SIG-M5 treated with dmso at 0.1 percent for 504 hours (cell line): ENCODE measurements at regions not wholly inside any gene's neighbourhood (a gene's known extent, or its start where the extent isn't known, plus 50 kb on each side); places are given as distances from the start of the nearest gene placed in this dataset.

Source experiments
- DNase-seq: peaks from one replicate; lab custom pipeline; 2025; ENCODE audit not compliant: unreplicated experiment; lab: John Stamatoyannopoulos, UW

DNA sequence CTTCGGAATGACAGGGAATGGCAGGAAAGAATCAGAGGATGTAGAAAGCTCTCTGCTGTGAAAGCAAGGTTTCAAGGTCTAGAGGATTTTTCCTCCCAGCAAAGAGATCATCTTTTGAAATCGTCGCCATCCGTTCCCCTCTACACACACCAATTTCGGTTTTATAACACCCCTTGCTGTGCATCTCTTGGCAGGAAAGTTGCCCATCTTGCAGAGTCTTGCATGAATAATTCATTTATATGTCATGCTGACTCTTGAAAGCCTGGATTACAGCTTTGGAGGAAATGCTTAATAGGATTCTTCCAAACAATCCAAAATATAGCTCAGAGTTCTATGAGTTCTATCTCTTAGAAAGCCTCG is 262.7 kb downstream of the CHL1 start:
- no peak for DNase-seq

DNA sequence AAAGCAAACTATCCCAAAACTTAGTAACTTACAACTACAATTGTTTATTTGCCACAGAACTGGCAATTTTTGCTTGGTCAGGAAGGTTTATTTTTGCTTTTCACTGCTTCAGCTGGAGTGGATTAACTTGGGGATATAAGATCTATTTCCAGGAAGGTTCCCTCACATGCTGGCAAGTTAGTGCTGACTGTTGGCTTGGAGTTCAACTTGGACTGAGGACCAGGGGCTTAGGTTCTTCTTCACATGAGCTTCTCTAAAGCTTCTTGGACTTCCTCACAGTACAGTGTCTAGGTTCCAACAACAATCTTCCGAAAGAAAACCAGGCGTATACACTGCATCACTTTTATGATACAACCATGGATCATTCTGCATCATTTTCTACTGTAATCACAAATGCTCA is 264.4 kb downstream of the CHL1 start:
- DNase-seq: no peak

DNA sequence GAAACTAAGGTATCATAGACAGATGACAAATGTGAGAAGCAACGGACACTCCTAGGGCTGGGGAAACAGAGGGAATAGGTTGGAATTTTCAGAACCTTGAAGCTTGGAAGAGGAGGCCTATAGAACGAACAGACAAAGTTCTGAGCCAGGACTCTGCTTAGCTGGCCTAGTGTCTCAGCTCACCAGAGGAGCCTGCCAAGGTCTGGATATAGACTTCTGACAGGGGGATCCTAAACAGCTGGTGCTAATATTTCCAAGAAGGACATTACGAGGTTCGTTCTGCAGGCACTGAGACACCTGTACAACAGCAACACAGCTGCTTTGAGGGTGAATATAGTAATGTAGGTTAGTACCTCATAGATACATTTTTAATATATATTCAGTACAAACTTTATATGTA is 266.3 kb downstream of the CHL1 start:
- DNase-seq: no peak

DNA sequence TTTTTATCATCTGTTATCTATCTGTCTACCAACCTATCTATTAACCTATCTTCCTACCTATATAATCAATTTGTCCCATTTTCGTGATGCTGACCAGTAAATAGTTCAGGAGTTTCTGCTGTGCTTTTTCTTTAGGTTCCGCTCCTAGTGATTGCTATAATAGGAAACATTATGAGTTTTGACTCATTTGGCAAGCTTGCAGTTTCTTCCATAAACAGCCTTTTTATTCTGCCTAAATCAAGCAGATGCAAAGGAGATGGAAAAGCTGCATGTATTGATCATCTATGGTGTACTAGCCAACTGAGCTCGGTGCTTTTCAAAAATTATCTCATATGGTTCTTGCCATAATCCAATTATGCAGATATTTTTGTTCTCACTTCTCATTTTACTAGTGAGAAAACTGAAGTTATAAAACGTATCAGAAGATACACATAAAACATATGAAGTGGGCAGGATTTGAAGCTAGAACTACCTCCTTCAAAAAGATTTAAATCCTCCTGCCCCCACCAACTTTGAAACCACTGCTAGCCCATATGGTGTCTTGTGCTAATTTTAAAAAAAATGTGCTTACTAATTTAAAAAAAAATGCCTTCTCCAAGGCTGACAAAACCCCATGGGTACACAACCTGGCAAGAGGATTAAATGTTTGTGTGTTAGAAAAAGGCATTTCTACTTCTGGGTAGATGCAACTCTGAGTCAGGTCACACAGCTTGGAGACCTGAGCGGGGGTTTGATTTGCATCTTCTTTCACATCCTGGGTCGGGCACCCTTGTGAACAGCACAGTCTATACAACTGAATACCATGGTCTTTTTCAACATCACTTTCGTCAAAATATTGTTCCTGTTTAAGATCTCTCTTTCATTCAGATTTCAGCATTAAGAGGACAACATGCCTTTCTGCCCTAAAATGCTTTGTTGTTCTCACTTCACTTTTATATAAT is 267.0 kb downstream of the CHL1 start:
- DNase-seq: no peak

DNA sequence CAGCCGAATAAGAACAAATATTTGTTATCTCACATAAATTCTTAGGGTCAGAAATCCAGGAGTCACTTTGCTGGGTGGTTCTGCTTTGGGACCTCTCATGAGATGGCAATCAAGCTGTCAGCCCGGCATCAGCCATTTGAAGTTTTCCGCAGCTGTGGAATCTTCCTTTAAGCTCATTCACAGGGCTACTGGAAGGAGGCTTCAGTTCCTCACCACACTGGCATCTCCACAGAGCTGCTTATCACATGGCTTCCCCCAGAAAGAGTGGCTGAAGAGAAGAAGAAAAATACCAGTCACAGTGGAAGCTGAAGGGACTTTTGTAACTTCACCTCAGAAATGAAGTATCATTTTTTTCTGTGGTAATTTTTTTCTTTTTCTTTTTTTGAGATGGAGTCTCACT is 267.7 kb downstream of the CHL1 start:
- no peak for DNase-seq

DNA sequence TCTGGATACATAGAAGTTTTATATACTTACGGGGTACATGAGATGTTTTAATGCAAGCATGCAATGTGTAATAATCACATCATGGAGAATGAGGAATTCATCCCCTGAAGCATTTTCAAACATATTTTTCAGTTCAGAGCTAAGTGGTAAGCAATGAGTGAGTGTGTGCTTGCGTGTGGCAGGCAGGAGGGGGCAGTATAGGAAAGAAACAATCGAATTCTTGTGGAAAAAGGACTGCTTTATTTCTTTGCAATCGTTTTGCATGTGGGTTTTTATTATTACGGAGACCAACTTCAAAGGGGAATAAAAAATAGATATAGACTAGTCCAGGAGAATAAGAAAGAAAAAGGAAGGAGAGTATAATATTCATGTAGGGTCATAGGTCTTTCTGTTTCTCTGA is 271.6 kb downstream of the CHL1 start:
- DNase-seq: no peak

DNA sequence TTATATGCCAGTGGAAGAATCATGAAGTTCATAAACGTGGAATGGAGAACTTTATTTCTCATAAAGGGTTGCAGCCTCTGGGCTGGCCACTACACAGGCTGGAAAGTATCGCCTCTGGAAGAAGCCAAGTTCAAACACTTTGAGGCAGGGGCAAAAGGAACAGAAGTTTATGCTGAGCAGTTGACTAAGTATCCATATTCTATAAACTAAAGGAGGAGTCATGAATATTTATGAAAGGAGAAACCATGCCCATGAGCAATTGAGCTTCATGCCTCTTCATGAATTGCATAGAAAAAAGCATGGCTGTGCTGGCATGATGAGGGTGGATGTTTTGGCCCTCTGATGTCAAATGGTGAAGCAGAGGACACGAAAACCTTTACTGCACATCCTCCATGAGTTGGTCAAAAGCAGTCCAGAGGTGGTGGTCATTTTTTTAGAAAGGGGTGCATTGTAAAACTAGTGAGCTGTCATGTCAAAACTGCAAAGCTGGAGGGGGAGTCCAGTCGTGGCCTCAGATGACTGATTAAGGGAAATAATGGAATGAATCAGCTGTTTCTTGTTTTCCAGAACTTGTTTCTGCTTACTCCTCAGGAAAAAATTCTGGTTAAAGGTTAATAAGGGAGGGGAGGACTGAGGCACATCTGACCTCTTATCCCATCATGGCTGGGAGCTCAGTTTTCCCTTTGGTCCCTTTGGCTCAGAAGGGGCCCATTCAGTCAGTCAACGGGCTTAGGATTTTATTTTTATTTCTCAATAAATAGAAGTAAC is 276.7 kb downstream of the CHL1 start:
- no peak for DNase-seq

DNA sequence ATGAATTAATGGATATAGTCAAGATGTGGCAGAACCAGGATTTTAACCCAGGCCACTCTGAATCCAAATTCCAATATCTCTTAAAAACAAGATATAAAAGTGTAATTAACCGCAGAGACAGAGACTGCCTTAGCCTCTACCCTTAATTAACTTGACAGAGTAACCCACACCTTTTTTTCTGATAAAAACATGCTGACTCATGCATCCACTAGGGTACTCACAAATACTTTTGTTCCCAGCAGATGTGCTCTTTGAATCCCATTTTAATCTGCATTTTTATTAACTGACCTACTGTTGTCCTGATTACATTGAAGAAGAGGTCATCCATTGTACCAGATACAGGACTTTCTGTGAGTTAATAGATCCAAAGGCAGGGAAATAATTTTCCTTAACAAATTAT is 278.3 kb downstream of the CHL1 start:
- DNase-seq: no peak

DNA sequence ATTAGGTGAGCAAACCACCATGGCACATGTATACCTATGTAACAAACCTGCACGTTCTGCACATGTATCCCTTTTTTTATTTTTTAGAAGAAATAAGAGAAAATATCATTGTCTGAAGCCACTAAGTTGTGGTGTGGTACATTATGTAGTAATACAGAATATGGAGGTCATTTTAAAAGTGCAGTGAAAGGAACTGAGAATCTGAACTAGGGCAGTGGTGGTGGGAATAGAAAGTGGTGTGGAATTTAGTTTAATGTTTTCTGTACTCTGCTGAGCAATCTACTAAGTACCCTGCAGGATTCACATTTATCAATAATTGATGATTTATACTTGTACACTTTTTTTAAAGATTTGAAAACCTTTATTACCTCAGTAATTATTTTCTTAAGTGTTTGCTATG is 283.5 kb downstream of the CHL1 start:
- DNase-seq: no peak

DNA sequence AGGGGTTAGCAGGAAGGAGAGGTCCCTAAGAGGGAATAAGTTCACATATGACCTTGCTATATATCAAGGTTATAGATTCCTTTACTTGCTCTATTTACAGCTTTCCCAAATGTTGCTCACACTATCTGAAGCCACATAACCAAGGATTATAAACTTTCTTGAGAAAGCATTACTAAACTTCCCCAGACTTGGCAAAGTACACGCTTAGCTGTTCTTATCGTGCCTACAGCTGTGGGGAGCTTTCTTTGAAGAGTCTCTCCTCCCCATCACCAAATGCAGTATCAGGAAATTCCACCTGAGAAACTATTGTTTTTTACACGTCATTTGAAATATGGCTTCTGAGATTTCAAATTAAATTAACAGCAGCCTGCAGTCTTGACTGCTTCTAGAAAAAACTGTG is 284.5 kb downstream of the CHL1 start:
- no peak for DNase-seq

DNA sequence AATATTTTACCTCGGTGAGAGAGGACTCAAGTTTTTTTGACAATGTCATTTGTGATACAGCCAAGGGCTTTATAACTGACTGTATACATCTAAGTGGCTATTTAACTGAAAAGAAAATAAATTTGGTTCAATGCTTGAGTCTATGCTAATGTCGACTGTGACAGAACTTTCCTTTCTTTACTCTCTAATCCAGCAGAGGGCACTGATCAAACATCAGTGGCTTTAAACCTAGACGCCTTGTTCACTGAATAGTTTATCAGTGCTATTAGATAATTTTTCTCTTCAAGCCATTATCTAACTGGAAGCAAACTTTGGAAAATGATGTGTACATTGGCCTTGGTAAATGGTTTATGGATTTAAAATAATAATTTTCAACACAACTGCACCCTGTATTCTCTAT is 285.1 kb downstream of the CHL1 start:
- DNase-seq: no peak

DNA sequence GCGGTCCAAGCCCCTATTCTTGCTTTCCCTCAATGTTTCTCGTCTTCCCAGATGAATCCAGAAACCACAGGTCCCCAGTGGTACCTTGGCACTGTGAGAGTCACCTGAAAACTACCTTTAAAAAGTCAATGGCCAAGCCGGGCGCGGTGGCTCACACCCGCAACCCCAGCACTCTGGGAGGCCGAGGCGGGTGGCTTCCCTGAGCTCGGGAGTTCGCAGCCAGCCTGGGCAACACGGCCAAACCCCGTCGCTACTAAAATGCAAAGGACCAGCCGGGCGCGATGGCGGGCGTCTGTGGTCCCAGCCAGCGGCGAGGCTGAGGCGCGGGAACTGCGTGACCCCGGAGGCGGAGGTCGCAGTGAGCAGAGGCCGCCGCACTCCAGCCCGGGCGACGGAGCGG is 285.9 kb downstream of the CHL1 start:
- no peak for DNase-seq

DNA sequence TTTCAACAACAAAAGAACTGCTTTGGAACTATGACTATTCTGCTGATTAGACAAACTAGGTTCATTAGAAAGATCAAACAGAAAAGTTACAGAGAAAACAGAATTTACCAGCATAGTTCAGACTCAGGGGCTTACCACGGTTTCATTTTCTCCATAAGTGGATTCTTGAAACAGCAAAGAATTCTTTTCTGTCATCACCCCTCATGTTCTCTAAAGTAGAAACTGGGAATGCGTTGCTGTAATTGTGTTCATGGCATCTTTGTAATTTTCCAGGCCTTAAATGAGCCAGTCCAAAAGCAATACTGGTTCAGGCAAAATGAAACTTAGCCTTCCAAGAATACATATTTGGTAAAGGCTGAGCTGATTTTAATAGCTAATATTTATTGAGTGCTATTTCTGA is 287.8 kb downstream of the CHL1 start:
- no peak for DNase-seq

DNA sequence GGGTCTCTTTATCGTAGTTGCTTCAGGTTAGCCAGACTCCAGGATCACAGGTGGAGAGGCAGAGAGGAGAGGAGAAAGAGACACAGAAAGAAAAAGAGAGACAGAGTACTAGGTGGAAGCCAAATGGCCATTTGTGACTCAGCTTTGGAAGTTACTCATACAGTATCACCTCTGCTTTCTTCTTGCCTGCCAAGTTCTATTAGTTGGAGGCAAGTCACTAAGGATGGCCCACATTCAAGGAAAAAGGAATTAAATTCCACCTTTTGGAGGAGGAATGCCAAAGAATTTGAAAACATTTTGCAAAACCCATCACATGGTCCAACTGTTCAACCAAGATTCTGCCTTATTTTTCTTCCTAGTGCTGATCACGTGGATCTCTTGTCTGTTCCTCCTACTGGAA is 291.1 kb downstream of the CHL1 start:
- DNase-seq: no peak

DNA sequence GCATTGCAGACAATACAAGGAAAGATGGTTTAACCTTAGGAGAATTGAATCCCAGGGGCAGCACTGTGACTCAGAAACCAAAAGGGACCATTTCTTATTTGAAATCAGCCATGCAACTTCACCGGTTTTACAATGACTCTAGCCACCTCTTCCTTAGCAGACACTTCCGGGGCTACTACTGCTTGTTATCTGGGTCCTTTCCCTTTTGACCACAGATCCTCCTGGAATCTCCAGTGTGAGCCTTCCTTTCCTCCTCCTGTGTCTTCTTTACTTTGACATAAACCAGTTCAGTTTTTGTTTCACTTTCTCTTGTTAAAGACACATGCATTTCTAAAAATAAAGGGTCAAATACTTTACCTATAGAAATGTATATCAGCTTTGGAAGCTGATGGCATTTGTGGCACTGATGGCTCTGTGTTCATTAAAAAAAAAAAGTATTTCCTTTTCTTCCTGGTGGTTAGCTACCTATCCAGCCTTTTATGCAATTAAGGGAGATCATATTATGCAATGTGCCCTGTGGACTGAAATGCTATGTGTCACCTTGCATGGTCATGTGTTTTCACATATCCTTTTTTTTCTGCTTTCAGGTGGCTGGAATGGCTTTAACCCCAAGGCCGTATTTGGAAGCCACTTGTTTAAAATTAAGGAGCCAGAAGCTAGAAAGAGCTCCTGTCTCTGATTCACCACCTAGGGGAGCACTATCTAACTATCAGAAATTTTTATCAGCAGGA is 296.2 kb downstream of the CHL1 start:
- no peak for DNase-seq

DNA sequence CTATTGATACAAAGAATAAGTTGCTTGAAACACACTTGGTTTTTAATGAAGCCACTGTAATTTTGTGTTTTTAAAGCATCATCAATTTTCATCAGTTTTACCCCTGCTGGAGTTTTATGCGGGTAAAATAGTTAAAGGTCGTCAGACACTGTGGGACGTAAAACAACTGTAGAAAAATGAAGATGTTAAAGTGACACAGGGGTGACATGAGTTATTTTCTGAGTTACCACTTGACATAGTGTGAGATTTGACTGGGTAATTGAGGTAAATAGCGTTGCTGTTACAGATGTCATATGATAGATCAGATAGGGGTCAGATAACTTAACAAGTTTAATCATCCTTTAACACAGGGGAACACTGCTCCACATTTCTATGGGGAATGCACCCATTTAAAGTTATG is 297.6 kb downstream of the CHL1 start:
- no peak for DNase-seq

DNA sequence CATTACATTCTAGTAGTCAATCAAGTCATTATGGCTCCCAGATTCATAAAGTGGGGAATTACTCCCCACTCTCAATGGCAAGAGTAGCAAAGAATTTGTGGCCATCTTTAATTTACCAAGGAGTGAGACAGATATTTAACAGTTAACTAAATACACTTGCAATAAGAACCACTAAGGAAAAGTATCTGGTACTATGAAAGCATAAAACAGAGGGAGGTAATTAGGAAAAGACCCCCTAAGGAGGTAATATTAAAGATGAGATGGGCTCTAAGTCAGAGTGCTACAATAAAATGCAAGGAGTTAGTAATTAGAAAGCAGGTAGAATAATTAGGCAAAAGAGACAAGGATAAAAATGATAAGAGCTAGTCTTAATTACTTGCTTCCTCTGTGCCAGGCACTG is 301.9 kb downstream of the CHL1 start:
- DNase-seq: no peak

DNA sequence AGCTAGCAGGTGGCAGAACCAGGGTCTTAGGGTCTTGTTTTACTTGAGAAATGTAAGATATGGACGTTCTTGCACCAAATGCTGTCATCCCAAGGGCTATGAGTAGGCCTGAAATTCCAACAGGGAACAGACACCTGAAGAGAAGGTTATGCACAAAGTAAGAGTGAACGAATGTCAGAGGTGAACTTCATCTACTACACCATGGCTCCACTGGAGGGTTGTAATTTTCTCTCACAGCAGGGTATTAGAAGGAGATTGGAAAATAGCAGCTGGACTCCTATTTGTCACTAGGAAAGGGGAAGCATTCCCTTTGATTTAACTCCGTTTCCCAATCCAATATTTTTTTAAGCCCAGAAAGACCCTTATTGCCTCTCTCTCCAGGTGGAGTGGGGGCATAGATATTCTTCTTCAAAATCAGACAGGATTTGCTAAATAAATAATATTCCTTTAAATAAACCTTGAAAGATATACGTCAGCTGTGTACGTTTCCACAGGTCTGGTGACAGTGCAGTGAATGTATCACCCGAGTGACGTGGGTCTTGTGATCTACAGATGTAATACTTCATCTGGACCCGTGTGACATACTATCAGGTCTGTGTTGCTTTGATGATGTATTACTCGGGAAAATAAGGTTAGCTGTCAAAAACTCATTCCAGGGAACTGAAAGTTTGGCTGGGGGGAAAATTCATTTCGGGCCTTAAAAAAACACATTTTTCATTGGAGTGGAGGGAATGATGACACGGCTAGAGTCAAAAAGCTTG is 302.6 kb downstream of the CHL1 start:
- no peak for DNase-seq

DNA sequence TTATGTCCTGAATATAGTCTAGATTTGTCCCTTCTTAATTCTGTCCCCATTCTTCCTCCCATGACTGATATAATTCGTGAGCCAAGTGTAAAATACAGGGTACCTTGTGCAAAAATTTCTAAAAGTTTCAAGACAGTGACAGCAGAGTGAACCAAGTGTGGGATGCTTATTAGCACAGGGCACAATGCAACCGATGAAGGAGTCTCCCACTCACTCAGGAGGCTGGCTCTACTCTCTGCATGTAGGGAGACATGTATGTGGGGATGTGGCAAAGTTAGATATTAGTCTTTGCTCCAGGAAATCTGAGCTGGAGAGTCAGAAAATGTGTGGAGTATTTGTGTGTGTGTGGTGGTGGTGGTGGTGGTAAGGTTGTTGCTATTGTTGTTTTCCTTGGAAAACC is 305.9 kb downstream of the CHL1 start:
- DNase-seq: no peak

DNA sequence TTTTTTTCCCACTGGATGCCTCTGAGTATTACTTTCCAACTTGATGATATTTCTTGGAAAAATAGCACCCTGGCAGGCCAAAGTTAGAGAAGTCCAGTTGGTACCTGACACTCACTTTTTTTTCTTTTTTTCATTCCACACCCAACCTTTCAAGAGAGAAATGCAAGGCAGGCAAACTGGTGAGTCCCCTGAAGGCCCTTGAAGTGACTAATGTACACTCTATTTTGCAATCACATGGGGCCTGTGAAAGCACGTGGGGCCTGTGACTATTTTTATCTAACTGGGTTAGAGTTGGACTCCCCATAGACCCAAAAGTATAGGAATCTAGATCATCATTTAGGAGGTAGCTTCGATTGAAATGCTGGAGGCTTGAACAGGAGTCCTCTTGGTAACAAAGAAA is 316.7 kb downstream of the CHL1 start:
- DNase-seq: no peak

DNA sequence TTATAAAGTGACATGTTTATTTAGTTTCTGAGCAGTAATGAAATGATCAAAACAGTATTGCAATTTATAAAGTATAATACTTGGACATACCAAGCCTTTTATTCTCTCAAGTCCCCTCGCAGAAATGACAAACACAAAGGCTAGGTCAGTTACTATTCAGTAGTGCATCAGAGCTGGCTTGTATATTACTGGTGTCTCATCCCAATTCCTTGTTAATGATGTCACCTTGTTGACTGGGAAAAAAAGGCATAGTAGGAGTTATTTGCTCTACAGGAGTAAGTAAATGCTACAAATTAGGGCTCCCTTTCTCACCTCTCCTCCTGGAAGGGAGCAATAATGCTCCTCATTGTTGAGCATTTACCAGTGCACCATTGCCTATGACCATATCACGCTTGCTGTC is 317.6 kb downstream of the CHL1 start:
- DNase-seq: no peak
